ENCODE measurements at regions not wholly inside any gene's neighbourhood (a gene's known extent, or its start where the extent isn't known, plus 50 kb on each side); places are given as distances from the start of the nearest gene placed in this dataset.

DNA sequence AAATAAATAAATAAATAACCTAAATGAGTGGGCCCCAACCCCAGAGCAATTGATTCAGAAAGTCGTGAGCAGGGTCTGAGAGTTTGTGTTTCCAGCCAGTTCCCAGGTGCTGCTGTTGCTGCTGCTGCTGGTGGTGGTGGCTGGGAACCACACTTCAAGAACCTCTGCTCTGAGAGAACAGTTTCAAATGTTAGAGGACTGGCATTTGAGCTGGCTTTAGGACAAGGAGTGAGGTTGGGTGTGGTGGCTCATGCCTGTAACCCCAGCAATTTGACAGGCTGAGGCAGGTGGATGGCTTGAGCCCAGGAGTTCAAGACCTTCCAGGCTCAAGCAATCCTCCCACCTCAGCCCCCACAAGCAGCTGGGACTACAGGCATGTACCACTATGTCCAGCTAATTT lies 123.1 kb upstream of the UBE2E1 start:
- H3K4me3 ChIP-seq (ENCODE audit: low read length): no peak overlapping the region
- H3K4me1 ChIP-seq (ENCODE audit: control insufficient read depth, low read length): no peaks in the 10 kb centered on the region
- no peaks in the 10 kb centered on the region for H3K27me3 ChIP-seq (ENCODE audit: control insufficient read depth, low read length)
- H3K36me3 ChIP-seq (ENCODE audit: control insufficient read depth, low read length): no peaks in the 10 kb centered on the region
- H3K9me3 ChIP-seq (ENCODE audit: control insufficient read depth, insufficient read depth, low read length): no peaks in the 10 kb centered on the region
- no peak overlapping the region for H3K27ac ChIP-seq (ENCODE audit: low read depth, low read length)
- TF ChIP-seq EZH2phosphoT487 (IDR thresholded peaks at IDR 0.05; ENCODE audit: borderline replicate concordance, low read length): no peak
- no peak for TF ChIP-seq CTCF (IDR thresholded peaks at IDR 0.05; ENCODE audit: low read depth, low read length, poor library complexity, severe bottlenecking)
- no peaks in the 10 kb centered on the region for H4K20me1 ChIP-seq (ENCODE audit: control insufficient read depth, insufficient read depth, low read depth, low read length)
- no peaks in the 10 kb centered on the region for H3F3A ChIP-seq (ENCODE audit: control insufficient read depth, insufficient read depth)
- no peak overlapping the region for H3K4me2 ChIP-seq (ENCODE audit: low read length)
- H3K9me2 ChIP-seq (replicated peaks; ENCODE audit: control insufficient read depth, low read length): no peaks in the 10 kb centered on the region
- H3K79me2 ChIP-seq (ENCODE audit: control insufficient read depth, low read length): no peaks in the 10 kb centered on the region

- no peaks in the 10 kb centered on the region for H3K9me2 ChIP-seq (replicated peaks; ENCODE audit: control insufficient read depth, low read length)
- H3K4me3 ChIP-seq (ENCODE audit: low read length): no peak overlapping the region
- H3K9me3 ChIP-seq (ENCODE audit: control insufficient read depth, insufficient read depth, low read length): no peaks in the 10 kb centered on the region
- H3F3A ChIP-seq (ENCODE audit: control insufficient read depth, insufficient read depth): no peaks in the 10 kb centered on the region
- H3K4me2 ChIP-seq (ENCODE audit: low read length): no peak overlapping the region
- H3K4me1 ChIP-seq (ENCODE audit: control insufficient read depth, low read length): no peaks in the 10 kb centered on the region
- no peak for TF ChIP-seq EZH2phosphoT487 (IDR thresholded peaks at IDR 0.05; ENCODE audit: borderline replicate concordance, low read length)
- TF ChIP-seq CTCF (IDR thresholded peaks at IDR 0.05; ENCODE audit: low read depth, low read length, poor library complexity, severe bottlenecking): no peak
- no peaks in the 10 kb centered on the region for H3K79me2 ChIP-seq (ENCODE audit: control insufficient read depth, low read length)
- H4K20me1 ChIP-seq (ENCODE audit: control insufficient read depth, insufficient read depth, low read depth, low read length): no peaks in the 10 kb centered on the region
- H3K27me3 ChIP-seq (ENCODE audit: control insufficient read depth, low read length): no peaks in the 10 kb centered on the region
- H3K27ac ChIP-seq (ENCODE audit: low read depth, low read length): no peak overlapping the region
- no peaks in the 10 kb centered on the region for H3K36me3 ChIP-seq (ENCODE audit: control insufficient read depth, low read length)
Observed at GRCh38 chr3:23685541-23686258, 120.1 kb upstream of the UBE2E1 start.

DNA sequence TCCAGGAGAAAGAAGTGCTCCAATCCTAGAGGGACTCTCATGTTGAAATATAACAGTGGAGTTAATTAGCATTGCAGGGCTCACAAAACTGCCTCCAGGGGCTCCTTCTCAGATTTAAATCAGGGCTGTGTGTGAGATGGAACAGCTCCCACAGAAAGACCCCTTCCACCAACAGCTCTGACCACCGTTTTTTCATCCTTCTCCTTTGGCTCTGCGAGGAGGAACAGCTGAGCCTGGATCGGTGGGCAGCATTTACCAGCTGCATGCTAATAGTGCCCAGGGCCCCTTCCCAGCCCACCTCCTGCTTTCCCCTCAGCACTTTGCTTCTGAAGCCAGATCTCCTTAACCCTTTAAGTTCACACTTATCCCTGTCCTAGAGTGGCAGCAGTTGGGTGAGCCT lies 119.2 kb upstream of the UBE2E1 start:
- H4K20me1 ChIP-seq (ENCODE audit: control insufficient read depth, insufficient read depth, low read depth, low read length): no peaks in the 10 kb centered on the region
- H3K4me3 ChIP-seq (ENCODE audit: low read length): no peak overlapping the region
- H3K27me3 ChIP-seq (ENCODE audit: control insufficient read depth, low read length): no peaks in the 10 kb centered on the region
- no peaks in the 10 kb centered on the region for H3K4me1 ChIP-seq (ENCODE audit: control insufficient read depth, low read length)
- TF ChIP-seq CTCF (IDR thresholded peaks at IDR 0.05; ENCODE audit: low read depth, low read length, poor library complexity, severe bottlenecking): no peak
- no peak for TF ChIP-seq EZH2phosphoT487 (IDR thresholded peaks at IDR 0.05; ENCODE audit: borderline replicate concordance, low read length)
- H3K79me2 ChIP-seq (ENCODE audit: control insufficient read depth, low read length): no peaks in the 10 kb centered on the region
- no peak overlapping the region for H3K27ac ChIP-seq (ENCODE audit: low read depth, low read length)
- H3F3A ChIP-seq (ENCODE audit: control insufficient read depth, insufficient read depth): no peaks in the 10 kb centered on the region
- no peaks in the 10 kb centered on the region for H3K9me2 ChIP-seq (replicated peaks; ENCODE audit: control insufficient read depth, low read length)
- no peaks in the 10 kb centered on the region for H3K9me3 ChIP-seq (ENCODE audit: control insufficient read depth, insufficient read depth, low read length)
- H3K36me3 ChIP-seq (ENCODE audit: control insufficient read depth, low read length): no peaks in the 10 kb centered on the region
- H3K4me2 ChIP-seq (ENCODE audit: low read length): no peak overlapping the region
